Ectodermal cell (in vitro differentiated cells): ENCODE measurements at regions not wholly inside any gene's neighbourhood (a gene's known extent, or its start where the extent isn't known, plus 50 kb on each side); places are given as distances from the start of the nearest gene placed in this dataset.

Experiments used
- H3K27ac ChIP-seq: 2 replicates; pipeline ENCODE4 v1.7.0; 2013; ENCODE audit warnings: mild to moderate bottlenecking, low read depth, low read length; ENCODE audit not compliant: insufficient read depth, poor library complexity, severe bottlenecking
- H3K27me3 ChIP-seq: 2 replicates; pipeline ENCODE4 v1.7.0; 2013; ENCODE audit warnings: mild to moderate bottlenecking, low read length; ENCODE audit not compliant: insufficient read depth, control insufficient read depth, poor library complexity, severe bottlenecking
- H3K36me3 ChIP-seq: one replicate; pipeline ENCODE4 v1.7.0; 2013; ENCODE audit warnings: low read length; ENCODE audit not compliant: control insufficient read depth, insufficient read depth
- H3K4me1 ChIP-seq: one replicate; pipeline ENCODE4 v1.7.0; 2013; ENCODE audit warnings: low read length; ENCODE audit not compliant: control insufficient read depth, insufficient read depth
- H3K4me3 ChIP-seq: 2 replicates; pipeline ENCODE4 v1.7.0; 2013; ENCODE audit warnings: low read depth, low read length, control low read depth; ENCODE audit not compliant: insufficient read depth
- H3K9me3 ChIP-seq: 2 replicates; pipeline ENCODE4 v1.7.0; 2013; ENCODE audit warnings: mild to moderate bottlenecking, low read length, moderate library complexity; ENCODE audit not compliant: control insufficient read depth
- WGBS, 2 experiments: methylation state at CpG; one replicate each; pipeline ENCODE4 v1.1.7; 2013; ENCODE audit warnings: missing lambda C conversion rate in 2 of 2; 5-methylcytosine and 5-hydroxymethylcytosine counted together

DNA sequence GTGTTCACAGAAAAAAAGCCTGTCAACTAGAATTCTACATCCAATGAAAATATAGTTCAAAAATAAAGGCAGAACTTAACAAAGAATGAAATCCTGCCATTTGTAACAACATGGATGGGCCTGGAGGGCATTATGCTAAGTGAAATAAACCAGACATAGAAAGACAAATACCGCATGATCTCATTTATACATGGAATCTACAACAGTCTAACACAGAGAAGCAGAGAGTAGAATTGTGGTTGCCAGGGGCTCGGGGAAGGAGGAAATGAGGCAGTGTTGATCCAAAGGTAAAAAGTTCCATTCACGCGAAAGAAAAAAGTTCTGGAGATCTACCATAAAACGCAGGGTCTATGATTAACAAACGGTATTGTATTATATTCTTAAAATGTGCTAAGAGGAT, 282.6 kb downstream of the MRPL39 start:
- no peak overlapping the region for H3K27ac ChIP-seq
- H3K9me3 ChIP-seq: no peaks in the 10 kb centered on the region
- no peaks in the 10 kb centered on the region for H3K36me3 ChIP-seq
- whole genome bisulfite sequencing, 2 experiments: 93 to 95% methylated on average over 6 of the region's 6 CpGs
- H3K4me3 ChIP-seq: no peak overlapping the region
- H3K4me1 ChIP-seq: peaks cover 7% of the 10 kb centered on the region
- H3K27me3 ChIP-seq: no peaks in the 10 kb centered on the region

- no peaks in the 10 kb centered on the region for H3K9me3 ChIP-seq
- H3K36me3 ChIP-seq: no peaks in the 10 kb centered on the region
- H3K4me1 ChIP-seq: peaks cover 4% of the 10 kb centered on the region
- no peaks in the 10 kb centered on the region for H3K27me3 ChIP-seq
- WGBS, 2 experiments: 84 to 86% methylated on average over 7 of the region's 7 CpGs
- no peak overlapping the region for H3K4me3 ChIP-seq
- no peak overlapping the region for H3K27ac ChIP-seq
Observed at GRCh38 chr21:25323356-25323949, 283.8 kb downstream of the MRPL39 start.

DNA sequence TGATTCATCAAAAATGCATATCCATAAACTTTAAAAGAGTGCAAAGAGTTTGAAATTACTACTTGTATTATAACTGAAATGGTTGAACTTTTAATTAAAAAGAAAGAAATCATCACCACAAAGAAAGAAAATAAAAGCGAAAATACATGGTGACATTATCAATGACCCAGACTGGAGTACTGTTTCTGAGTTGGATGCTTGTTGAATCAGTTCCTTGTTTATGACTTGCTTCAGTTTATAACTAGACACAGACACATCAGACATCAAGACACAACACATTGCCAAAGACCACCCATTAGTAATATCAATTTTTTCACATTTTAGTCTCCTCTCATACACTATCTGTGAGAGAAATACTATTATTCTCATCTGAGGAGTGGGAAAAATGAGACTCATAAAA, 293.0 kb downstream of the MRPL39 start:
- WGBS, 2 experiments: 100% methylated on average over 1 of the region's 1 CpG
- Histone ChIP-seq H3K27me3 (no peaks in the 10 kb centered on the region), H3K36me3 (no peaks in the 10 kb centered on the region), H3K4me3 (no peak overlapping the region), H3K27ac (no peak overlapping the region), H3K4me1 (no peaks in the 10 kb centered on the region), H3K9me3 (no peaks in the 10 kb centered on the region)

DNA sequence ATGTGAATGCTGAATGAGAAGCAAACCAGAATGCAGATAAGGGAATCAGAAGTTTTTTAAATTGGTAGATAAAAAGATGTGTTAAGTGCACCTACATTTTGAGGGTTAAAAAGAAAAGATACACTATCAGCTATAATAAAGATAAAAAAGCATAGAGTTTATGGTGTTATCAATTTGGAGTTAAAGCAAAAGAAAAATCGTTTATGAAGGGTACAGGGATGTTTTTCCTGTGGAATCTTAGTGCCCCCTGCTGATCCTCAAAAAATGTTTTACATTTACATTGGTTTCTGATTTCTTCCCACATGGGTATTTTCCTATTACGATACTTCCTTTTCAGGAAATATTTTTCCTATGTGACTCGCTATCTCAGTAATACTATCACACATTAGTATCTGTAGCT, 293.5 kb downstream of the MRPL39 start:
- no peaks in the 10 kb centered on the region for H3K27me3 ChIP-seq
- H3K4me3 ChIP-seq: no peak overlapping the region
- no peaks in the 10 kb centered on the region for H3K36me3 ChIP-seq
- no peaks in the 10 kb centered on the region for H3K4me1 ChIP-seq
- WGBS, 2 experiments: 85 to 90% methylated on average over 3 of the region's 3 CpGs
- H3K27ac ChIP-seq: no peak overlapping the region
- no peaks in the 10 kb centered on the region for H3K9me3 ChIP-seq

- no peaks in the 10 kb centered on the region for H3K9me3 ChIP-seq
- 84 to 93% methylated on average over 1 of the region's 1 CpG for WGBS, 2 experiments
- H3K4me1 ChIP-seq: no peaks in the 10 kb centered on the region
- H3K27me3 ChIP-seq: no peaks in the 10 kb centered on the region
- H3K36me3 ChIP-seq: no peaks in the 10 kb centered on the region
- H3K4me3 ChIP-seq: no peak overlapping the region
- no peak overlapping the region for H3K27ac ChIP-seq
Observed at GRCh38 chr21:25307489-25307888, 299.8 kb downstream of the MRPL39 start.

GRCh38 chr21:25304611-25305010, 302.7 kb downstream of the MRPL39 start:
- Histone ChIP-seq H3K9me3 (no peaks in the 10 kb centered on the region), H3K4me1 (no peaks in the 10 kb centered on the region), H3K36me3 (no peaks in the 10 kb centered on the region), H3K27me3 (no peaks in the 10 kb centered on the region), H3K27ac (no peak overlapping the region), H3K4me3 (no peak overlapping the region)
- WGBS, 2 experiments: 84 to 91% methylated on average over 3 to 4 of the region's 4 CpGs

GRCh38 chr21:25300632-25301031, 306.6 kb downstream of the MRPL39 start:
- 70 to 74% methylated on average over 5 of the region's 6 CpGs for WGBS, 2 experiments
- no peaks in the 10 kb centered on the region for H3K4me1 ChIP-seq
- no peak overlapping the region for H3K27ac ChIP-seq
- no peaks in the 10 kb centered on the region for H3K9me3 ChIP-seq
- no peaks in the 10 kb centered on the region for H3K36me3 ChIP-seq
- no peak overlapping the region for H3K4me3 ChIP-seq
- H3K27me3 ChIP-seq: no peaks in the 10 kb centered on the region

GRCh38 chr21:25298512-25299491, 308.5 kb downstream of the MRPL39 start:
- no peaks in the 10 kb centered on the region for H3K27me3 ChIP-seq
- no peaks in the 10 kb centered on the region for H3K36me3 ChIP-seq
- H3K4me1 ChIP-seq: no peaks in the 10 kb centered on the region
- H3K9me3 ChIP-seq: no peaks in the 10 kb centered on the region
- 88 to 92% methylated on average over 2 of the region's 2 CpGs for WGBS, 2 experiments
- no peak overlapping the region for H3K4me3 ChIP-seq
- no peak overlapping the region for H3K27ac ChIP-seq

- no peak overlapping the region for H3K27ac ChIP-seq
- no peaks in the 10 kb centered on the region for H3K27me3 ChIP-seq
- H3K36me3 ChIP-seq: no peaks in the 10 kb centered on the region
- WGBS, 2 experiments: 95 to 100% methylated on average over 1 of the region's 1 CpG
- H3K4me3 ChIP-seq: no peak overlapping the region
- no peaks in the 10 kb centered on the region for H3K4me1 ChIP-seq
- H3K9me3 ChIP-seq: no peaks in the 10 kb centered on the region
Observed at GRCh38 chr21:25297117-25297516, 310.2 kb downstream of the MRPL39 start.

DNA sequence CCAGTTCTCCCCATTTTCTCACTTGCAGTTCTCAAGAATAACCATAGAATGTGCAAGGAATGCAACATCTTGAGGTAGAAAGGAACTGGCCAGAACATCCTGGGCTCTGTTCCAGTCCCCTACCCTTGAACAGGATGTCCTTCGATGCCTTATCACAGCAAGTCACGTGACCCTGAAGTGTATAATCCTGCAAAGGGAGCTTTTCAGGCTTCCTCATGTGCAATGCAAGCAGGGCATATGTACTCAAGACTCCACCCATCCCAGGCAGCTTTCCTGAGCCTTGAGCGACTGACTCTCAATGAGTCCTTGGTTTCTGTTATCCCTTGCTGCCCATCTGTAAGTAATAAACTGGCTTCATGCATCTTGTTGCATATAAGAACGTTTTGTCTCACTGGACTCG, 311.0 kb downstream of the MRPL39 start:
- Histone ChIP-seq H3K27ac (no peak overlapping the region), H3K4me3 (no peak overlapping the region), H3K27me3 (no peaks in the 10 kb centered on the region), H3K36me3 (no peaks in the 10 kb centered on the region), H3K4me1 (no peaks in the 10 kb centered on the region), H3K9me3 (no peaks in the 10 kb centered on the region)
- 92 to 96% methylated on average over 5 of the region's 5 CpGs for WGBS, 2 experiments
